WTC11 (cell line): ENCODE measurements at regions not wholly inside any gene's neighbourhood (a gene's known extent, or its start where the extent isn't known, plus 50 kb on each side); places are given as distances from the start of the nearest gene placed in this dataset.

Experiments
- ATAC-seq: fragments of 200-7000 bp; cut with Tn5 transposase; 2 replicates; pipeline ENCODE4 v1.10.0; 2021; ENCODE audit warnings: mild to moderate bottlenecking, moderate library complexity
- CTCF ChIA-PET: fragments of 300-600 bp; sonication (Branson Sonifier 250); formaldehyde crosslinking; loops from one replicate; lab custom pipeline; 2021; ENCODE audit warnings: antibody characterized with exemption; lab: Charles Lee
- POLR2A ChIA-PET: fragments of 350-600 bp; sonication (Branson Sonifier 250); formaldehyde crosslinking; loops from one replicate; lab custom pipeline; 2021; ENCODE audit warnings: antibody characterized with exemption; lab: Charles Lee
- DNase-seq: peaks from one replicate; pipeline ENCODE4 v3.0.0; 2021; ENCODE audit warnings: low spot score
- H3K27ac Mint-ChIP-seq: 2 replicates; pipeline ENCODE4 v1.8.0; 2021; ENCODE audit warnings: mixed read lengths
- H3K27me3 Mint-ChIP-seq: 2 replicates; pipeline ENCODE4 v1.8.0; 2021; ENCODE audit warnings: low read depth, mild to moderate bottlenecking, moderate library complexity, mixed read lengths
- H3K36me3 Mint-ChIP-seq: 2 replicates; pipeline ENCODE4 v1.8.0; 2021; ENCODE audit warnings: mixed read lengths
- H3K4me1 Mint-ChIP-seq: 2 replicates; pipeline ENCODE4 v1.8.0; 2022; ENCODE audit warnings: mixed read lengths
- H3K4me3 Mint-ChIP-seq: 2 replicates; pipeline ENCODE4 v1.8.0; 2021; ENCODE audit warnings: mild to moderate bottlenecking, moderate library complexity, mixed read lengths
- H3K9me3 Mint-ChIP-seq: 2 replicates; pipeline ENCODE4 v1.8.0; 2021; ENCODE audit warnings: mixed read lengths
- CBFB ChIP-seq: sonication (generic); formaldehyde crosslinking; IDR thresholded peaks from 2 replicates; pipeline ENCODE4 v1.8.1; 2022; ENCODE audit warnings: mild to moderate bottlenecking, low read depth, missing genetic modification reagents
- CREM ChIP-seq: sonication (generic); formaldehyde crosslinking; IDR thresholded peaks from 2 replicates; pipeline ENCODE4 v1.8.1; 2022; ENCODE audit warnings: mild to moderate bottlenecking, missing genetic modification reagents, moderate library complexity
- ETV6 ChIP-seq: sonication (generic); formaldehyde crosslinking; IDR thresholded peaks from 2 replicates; pipeline ENCODE4 v1.8.1; 2022; ENCODE audit warnings: mild to moderate bottlenecking, missing genetic modification reagents
- MXD4 ChIP-seq: fragments of 250-450 bp; sonication (Bioruptor Pico); IDR thresholded peaks from 2 replicates; pipeline ENCODE4 v1.8.0; 2021; ENCODE audit warnings: mild to moderate bottlenecking, moderate library complexity, borderline replicate concordance
- NR1H2 ChIP-seq: sonication (generic); formaldehyde crosslinking; IDR thresholded peaks from 2 replicates; pipeline ENCODE4 v1.9.0; 2021; ENCODE audit warnings: mild to moderate bottlenecking, moderate library complexity, missing genetic modification reagents
- SMAD3 ChIP-seq: sonication (generic); formaldehyde crosslinking; IDR thresholded peaks from 2 replicates; pipeline ENCODE4 v1.8.0; 2022; ENCODE audit warnings: missing genetic modification reagents, mild to moderate bottlenecking, borderline replicate concordance
- TEAD4 ChIP-seq: sonication (generic); formaldehyde crosslinking; IDR thresholded peaks from 2 replicates; pipeline ENCODE4 v1.8.0; 2022; ENCODE audit warnings: mild to moderate bottlenecking, missing genetic modification reagents
- ZNF263 ChIP-seq: sonication (generic); formaldehyde crosslinking; IDR thresholded peaks from 2 replicates; pipeline ENCODE4 v1.8.1; 2022; ENCODE audit warnings: low read depth, mild to moderate bottlenecking, moderate library complexity, missing genetic modification reagents
- TF ChIP-seq, protein P1 (sequence below): sonication (generic); formaldehyde crosslinking; conservative IDR thresholded peaks from 2 replicates; pipeline ENCODE4 v1.8.1; 2023; ENCODE audit warnings: mild to moderate bottlenecking, low read depth, missing genetic modification reagents, moderate library complexity
- TF ChIP-seq, protein P2 (sequence below): fragments of 250-450 bp; sonication (Bioruptor Pico); IDR thresholded peaks from 2 replicates; pipeline ENCODE4 v1.9.0; 2021; ENCODE audit warnings: mild to moderate bottlenecking, borderline replicate concordance
- TF ChIP-seq, protein P3 (sequence below): sonication (generic); formaldehyde crosslinking; IDR thresholded peaks from 2 replicates; pipeline ENCODE4 v1.8.1; 2023; ENCODE audit warnings: mild to moderate bottlenecking, missing genetic modification reagents
- TF ChIP-seq, protein P4 (sequence below): sonication (generic); formaldehyde crosslinking; IDR thresholded peaks from 2 replicates; pipeline ENCODE4 v1.8.1; 2023; ENCODE audit warnings: mild to moderate bottlenecking, moderate library complexity, missing genetic modification reagents
- TF ChIP-seq, protein P5 (sequence below): sonication (generic); formaldehyde crosslinking; IDR thresholded peaks from 2 replicates; pipeline ENCODE4 v1.8.1; 2022; ENCODE audit warnings: low read depth, mild to moderate bottlenecking, moderate library complexity, missing genetic modification reagents, borderline replicate concordance
- TF ChIP-seq, protein P6 (sequence below): fragments of 250-450 bp; sonication (Bioruptor Pico); IDR thresholded peaks from 2 replicates; pipeline ENCODE4 v1.9.0; 2021; ENCODE audit warnings: mild to moderate bottlenecking
- TF ChIP-seq, protein P7 (sequence below): sonication (generic); formaldehyde crosslinking; IDR thresholded peaks from 2 replicates; pipeline ENCODE4 v1.8.1; 2023; ENCODE audit warnings: mild to moderate bottlenecking, missing genetic modification reagents, moderate library complexity
- TF ChIP-seq, protein P8 (sequence below): fragments of 250-450 bp; sonication (Bioruptor Pico); conservative IDR thresholded peaks from 2 replicates; pipeline ENCODE4 v1.9.0; 2021; ENCODE audit warnings: mild to moderate bottlenecking
- TF ChIP-seq, protein P9 (sequence below): sonication (generic); formaldehyde crosslinking; IDR thresholded peaks from 2 replicates; pipeline ENCODE4 v1.8.0; 2022; ENCODE audit warnings: mild to moderate bottlenecking, missing genetic modification reagents

DNA sequence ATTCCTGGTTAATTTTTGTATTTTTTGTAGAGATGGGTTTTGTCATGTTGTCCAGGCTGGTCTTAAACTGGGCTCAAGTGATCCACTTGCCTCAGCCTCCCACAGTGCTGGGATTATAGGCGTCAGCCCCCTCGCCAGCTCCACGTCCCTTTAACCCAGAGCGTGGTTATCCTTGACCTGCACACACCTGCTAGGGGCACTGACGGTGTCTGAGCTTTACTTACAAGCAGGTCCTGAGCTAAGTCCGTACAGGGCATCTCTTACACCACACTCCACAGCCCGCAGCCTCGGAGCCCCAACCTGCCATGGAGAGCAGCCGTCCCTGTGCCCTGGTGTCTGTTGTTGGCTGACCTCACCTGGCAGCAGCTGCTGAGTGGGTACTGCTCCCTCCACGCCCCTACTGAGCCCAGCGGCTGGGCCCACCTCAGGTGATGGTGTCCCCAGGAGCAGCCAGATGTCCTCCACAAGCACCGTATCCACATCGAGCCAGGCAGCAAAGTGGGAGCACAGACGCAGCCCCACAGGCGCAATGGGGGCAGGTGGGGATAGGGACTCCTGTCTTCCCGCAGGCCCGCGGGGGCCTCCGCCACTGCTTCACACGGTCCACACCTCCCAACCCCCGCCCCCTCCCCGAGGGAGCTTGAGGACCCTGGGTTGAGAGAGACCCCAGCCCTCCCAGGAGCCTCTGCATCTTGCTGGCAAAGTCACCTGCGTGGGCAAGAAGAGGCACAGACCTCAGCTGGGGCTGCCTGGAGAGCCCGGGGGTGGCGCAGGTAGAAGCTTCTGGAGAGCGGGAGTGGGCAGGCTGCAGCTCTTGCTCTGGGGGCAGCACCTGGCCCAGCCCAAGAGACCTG lies 325.4 kb upstream of the SFSWAP start (continued):
- TF ChIP-seq, protein P1, sequence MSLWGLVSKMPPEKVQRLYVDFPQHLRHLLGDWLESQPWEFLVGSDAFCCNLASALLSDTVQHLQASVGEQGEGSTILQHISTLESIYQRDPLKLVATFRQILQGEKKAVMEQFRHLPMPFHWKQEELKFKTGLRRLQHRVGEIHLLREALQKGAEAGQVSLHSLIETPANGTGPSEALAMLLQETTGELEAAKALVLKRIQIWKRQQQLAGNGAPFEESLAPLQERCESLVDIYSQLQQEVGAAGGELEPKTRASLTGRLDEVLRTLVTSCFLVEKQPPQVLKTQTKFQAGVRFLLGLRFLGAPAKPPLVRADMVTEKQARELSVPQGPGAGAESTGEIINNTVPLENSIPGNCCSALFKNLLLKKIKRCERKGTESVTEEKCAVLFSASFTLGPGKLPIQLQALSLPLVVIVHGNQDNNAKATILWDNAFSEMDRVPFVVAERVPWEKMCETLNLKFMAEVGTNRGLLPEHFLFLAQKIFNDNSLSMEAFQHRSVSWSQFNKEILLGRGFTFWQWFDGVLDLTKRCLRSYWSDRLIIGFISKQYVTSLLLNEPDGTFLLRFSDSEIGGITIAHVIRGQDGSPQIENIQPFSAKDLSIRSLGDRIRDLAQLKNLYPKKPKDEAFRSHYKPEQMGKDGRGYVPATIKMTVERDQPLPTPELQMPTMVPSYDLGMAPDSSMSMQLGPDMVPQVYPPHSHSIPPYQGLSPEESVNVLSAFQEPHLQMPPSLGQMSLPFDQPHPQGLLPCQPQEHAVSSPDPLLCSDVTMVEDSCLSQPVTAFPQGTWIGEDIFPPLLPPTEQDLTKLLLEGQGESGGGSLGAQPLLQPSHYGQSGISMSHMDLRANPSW (CRISPR knock-in tag) = no peak
- TF ChIP-seq CREM (CRISPR knock-in tag) = no peak
- TF ChIP-seq, protein P2, sequence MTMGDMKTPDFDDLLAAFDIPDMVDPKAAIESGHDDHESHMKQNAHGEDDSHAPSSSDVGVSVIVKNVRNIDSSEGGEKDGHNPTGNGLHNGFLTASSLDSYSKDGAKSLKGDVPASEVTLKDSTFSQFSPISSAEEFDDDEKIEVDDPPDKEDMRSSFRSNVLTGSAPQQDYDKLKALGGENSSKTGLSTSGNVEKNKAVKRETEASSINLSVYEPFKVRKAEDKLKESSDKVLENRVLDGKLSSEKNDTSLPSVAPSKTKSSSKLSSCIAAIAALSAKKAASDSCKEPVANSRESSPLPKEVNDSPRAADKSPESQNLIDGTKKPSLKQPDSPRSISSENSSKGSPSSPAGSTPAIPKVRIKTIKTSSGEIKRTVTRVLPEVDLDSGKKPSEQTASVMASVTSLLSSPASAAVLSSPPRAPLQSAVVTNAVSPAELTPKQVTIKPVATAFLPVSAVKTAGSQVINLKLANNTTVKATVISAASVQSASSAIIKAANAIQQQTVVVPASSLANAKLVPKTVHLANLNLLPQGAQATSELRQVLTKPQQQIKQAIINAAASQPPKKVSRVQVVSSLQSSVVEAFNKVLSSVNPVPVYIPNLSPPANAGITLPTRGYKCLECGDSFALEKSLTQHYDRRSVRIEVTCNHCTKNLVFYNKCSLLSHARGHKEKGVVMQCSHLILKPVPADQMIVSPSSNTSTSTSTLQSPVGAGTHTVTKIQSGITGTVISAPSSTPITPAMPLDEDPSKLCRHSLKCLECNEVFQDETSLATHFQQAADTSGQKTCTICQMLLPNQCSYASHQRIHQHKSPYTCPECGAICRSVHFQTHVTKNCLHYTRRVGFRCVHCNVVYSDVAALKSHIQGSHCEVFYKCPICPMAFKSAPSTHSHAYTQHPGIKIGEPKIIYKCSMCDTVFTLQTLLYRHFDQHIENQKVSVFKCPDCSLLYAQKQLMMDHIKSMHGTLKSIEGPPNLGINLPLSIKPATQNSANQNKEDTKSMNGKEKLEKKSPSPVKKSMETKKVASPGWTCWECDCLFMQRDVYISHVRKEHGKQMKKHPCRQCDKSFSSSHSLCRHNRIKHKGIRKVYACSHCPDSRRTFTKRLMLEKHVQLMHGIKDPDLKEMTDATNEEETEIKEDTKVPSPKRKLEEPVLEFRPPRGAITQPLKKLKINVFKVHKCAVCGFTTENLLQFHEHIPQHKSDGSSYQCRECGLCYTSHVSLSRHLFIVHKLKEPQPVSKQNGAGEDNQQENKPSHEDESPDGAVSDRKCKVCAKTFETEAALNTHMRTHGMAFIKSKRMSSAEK = no peak

DNA sequence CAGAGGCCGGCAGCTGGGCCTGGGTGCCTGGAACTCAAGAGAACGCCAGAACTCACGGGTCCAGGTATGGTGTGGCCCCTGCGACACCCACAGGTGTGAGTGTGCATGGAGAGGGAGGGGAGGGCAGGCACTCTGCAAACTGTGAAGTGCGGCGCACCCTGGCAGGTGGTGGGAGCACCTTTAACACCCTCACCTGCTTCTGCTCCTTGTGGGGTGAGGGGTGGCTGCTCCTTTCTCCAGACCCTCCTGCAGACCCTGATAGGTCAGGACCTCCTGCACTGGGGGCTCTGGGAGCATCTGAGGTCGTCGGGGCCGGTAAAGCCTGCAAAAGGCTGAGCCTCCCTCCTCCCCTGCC lies 324.7 kb upstream of the SFSWAP start:
- Mint-ChIP-seq H3K4me1 (peaks cover 20% of the 10 kb centered on the region), H3K4me3 (no peak overlapping the region), H3K27ac (no peak overlapping the region), H3K36me3 (no peaks in the 10 kb centered on the region), H3K9me3 (no peaks in the 10 kb centered on the region), H3K27me3 (no peaks in the 10 kb centered on the region)
- ChIA-PET POLR2A (no interaction called here), CTCF (interaction anchor here (2.2 kb wide), 1 partner anchor 282 kb away, joined by 6 read pairs; no protein-coding TSS in a partner anchor)
- ATAC-seq (no peak), DNase-seq (no peak)
- TF ChIP-seq, protein P3, sequence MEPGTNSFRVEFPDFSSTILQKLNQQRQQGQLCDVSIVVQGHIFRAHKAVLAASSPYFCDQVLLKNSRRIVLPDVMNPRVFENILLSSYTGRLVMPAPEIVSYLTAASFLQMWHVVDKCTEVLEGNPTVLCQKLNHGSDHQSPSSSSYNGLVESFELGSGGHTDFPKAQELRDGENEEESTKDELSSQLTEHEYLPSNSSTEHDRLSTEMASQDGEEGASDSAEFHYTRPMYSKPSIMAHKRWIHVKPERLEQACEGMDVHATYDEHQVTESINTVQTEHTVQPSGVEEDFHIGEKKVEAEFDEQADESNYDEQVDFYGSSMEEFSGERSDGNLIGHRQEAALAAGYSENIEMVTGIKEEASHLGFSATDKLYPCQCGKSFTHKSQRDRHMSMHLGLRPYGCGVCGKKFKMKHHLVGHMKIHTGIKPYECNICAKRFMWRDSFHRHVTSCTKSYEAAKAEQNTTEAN (CRISPR knock-in tag) = no peak
- no peak for TF ChIP-seq TEAD4 (CRISPR knock-in tag)
- TF ChIP-seq, protein P4, sequence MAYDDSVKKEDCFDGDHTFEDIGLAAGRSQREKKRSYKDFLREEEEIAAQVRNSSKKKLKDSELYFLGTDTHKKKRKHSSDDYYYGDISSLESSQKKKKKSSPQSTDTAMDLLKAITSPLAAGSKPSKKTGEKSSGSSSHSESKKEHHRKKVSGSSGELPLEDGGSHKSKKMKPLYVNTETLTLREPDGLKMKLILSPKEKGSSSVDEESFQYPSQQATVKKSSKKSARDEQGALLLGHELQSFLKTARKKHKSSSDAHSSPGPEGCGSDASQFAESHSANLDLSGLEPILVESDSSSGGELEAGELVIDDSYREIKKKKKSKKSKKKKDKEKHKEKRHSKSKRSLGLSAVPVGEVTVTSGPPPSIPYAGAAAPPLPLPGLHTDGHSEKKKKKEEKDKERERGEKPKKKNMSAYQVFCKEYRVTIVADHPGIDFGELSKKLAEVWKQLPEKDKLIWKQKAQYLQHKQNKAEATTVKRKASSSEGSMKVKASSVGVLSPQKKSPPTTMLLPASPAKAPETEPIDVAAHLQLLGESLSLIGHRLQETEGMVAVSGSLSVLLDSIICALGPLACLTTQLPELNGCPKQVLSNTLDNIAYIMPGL (CRISPR knock-in tag) = no peak
- TF ChIP-seq MXD4 (CRISPR knock-in tag) = no peak
- TF ChIP-seq, protein P5, sequence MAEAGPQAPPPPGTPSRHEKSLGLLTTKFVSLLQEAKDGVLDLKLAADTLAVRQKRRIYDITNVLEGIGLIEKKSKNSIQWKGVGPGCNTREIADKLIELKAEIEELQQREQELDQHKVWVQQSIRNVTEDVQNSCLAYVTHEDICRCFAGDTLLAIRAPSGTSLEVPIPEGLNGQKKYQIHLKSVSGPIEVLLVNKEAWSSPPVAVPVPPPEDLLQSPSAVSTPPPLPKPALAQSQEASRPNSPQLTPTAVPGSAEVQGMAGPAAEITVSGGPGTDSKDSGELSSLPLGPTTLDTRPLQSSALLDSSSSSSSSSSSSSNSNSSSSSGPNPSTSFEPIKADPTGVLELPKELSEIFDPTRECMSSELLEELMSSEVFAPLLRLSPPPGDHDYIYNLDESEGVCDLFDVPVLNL = no peak
- TF ChIP-seq, protein P6, sequence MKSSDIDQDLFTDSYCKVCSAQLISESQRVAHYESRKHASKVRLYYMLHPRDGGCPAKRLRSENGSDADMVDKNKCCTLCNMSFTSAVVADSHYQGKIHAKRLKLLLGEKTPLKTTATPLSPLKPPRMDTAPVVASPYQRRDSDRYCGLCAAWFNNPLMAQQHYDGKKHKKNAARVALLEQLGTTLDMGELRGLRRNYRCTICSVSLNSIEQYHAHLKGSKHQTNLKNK = no peak
- no peak for TF ChIP-seq ZNF263 (CRISPR knock-in tag)
- TF ChIP-seq, protein P7, sequence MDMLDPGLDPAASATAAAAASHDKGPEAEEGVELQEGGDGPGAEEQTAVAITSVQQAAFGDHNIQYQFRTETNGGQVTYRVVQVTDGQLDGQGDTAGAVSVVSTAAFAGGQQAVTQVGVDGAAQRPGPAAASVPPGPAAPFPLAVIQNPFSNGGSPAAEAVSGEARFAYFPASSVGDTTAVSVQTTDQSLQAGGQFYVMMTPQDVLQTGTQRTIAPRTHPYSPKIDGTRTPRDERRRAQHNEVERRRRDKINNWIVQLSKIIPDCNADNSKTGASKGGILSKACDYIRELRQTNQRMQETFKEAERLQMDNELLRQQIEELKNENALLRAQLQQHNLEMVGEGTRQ (CRISPR knock-in tag) = no peak
- TF ChIP-seq, protein P8, sequence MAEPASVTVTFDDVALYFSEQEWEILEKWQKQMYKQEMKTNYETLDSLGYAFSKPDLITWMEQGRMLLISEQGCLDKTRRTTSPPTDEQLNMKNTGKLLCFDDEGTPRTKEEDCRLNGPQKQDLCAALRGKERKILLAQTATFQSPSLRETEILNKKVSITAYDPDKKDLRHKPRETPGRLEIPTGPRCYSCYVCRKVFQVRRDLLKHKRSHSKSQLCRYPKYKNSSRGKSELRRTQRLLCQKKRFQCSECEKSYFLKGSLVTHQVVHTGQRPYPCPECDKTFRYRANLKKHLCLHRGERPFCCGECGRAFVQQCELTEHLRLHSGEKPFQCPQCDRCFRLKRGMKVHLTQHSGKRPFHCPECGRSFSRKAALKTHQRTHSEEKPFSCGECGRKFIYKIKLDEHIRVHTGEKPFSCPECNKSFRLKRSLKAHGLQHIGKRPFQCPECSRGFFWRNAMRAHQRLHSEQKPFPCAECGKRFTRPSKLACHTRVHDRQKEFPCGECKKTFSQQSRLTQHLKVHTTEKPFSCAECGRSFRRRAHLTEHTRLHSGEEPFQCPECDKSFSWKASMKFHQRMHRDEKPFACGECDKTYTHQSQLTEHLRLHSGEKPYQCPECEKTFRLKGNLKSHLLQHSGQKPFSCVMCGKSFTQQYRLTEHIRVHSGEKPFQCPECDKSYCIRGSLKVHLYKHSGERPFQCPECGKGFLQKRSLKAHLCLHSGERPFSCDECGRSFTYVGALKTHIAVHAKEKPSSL (CRISPR knock-in tag) = no peak
- TF ChIP-seq, protein P9, sequence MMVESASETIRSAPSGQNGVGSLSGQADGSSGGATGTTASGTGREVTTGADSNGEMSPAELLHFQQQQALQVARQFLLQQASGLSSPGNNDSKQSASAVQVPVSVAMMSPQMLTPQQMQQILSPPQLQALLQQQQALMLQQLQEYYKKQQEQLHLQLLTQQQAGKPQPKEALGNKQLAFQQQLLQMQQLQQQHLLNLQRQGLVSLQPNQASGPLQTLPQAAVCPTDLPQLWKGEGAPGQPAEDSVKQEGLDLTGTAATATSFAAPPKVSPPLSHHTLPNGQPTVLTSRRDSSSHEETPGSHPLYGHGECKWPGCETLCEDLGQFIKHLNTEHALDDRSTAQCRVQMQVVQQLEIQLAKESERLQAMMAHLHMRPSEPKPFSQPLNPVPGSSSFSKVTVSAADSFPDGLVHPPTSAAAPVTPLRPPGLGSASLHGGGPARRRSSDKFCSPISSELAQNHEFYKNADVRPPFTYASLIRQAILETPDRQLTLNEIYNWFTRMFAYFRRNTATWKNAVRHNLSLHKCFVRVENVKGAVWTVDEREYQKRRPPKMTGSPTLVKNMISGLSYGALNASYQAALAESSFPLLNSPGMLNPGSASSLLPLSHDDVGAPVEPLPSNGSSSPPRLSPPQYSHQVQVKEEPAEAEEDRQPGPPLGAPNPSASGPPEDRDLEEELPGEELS (CRISPR knock-in tag) = no peak
- TF ChIP-seq NR1H2 (CRISPR knock-in tag) = no peak
- TF ChIP-seq SMAD3 = no peak
- TF ChIP-seq CBFB (CRISPR knock-in tag) = no peak
- no peak for TF ChIP-seq ETV6 (CRISPR knock-in tag)
